Hepatocyte (in vitro differentiated cells): ENCODE measurements at regions not wholly inside any gene's neighbourhood (a gene's known extent, or its start where the extent isn't known, plus 50 kb on each side); places are given as distances from the start of the nearest gene placed in this dataset.

ENCODE experiments used
- DNase-seq: peaks from one replicate; pipeline ENCODE4 v3.0.0-alpha.2; 2016; ENCODE audit warnings: low spot score
- H2AFZ ChIP-seq: fragments of 200-600 bp; sonication (generic); 2 replicates; pipeline ENCODE4 v1.6.0; 2016; ENCODE audit warnings: antibody characterized with exemption, mild to moderate bottlenecking
- H3K27ac ChIP-seq: fragments of 200-600 bp; sonication (generic); 2 replicates; pipeline ENCODE4 v1.5.1; 2016; ENCODE audit warnings: mild to moderate bottlenecking
- H3K27me3 ChIP-seq: fragments of 200-600 bp; sonication (generic); 2 replicates; pipeline ENCODE4 v1.6.1; 2016
- H3K36me3 ChIP-seq: fragments of 200-600 bp; sonication (generic); replicated peaks from 2 replicates; pipeline ENCODE4 v1.5.1; 2016; ENCODE audit warnings: low read depth; ENCODE audit not compliant: insufficient read depth
- H3K4me1 ChIP-seq: fragments of 200-600 bp; sonication (generic); 2 replicates; pipeline ENCODE4 v1.5.1; 2016; ENCODE audit warnings: mild to moderate bottlenecking, moderate library complexity; ENCODE audit not compliant: insufficient read depth
- H3K4me2 ChIP-seq: fragments of 200-600 bp; sonication (generic); 2 replicates; pipeline ENCODE4 v1.6.0; 2016
- H3K4me3 ChIP-seq: fragments of 200-600 bp; sonication (generic); 2 replicates; pipeline ENCODE4 v1.5.1; 2016; ENCODE audit warnings: mild to moderate bottlenecking
- H3K79me2 ChIP-seq: fragments of 200-600 bp; sonication (generic); 2 replicates; pipeline ENCODE4 v1.6.0; 2017; ENCODE audit warnings: mild to moderate bottlenecking
- H3K9me2 ChIP-seq: fragments of 200-600 bp; sonication (generic); replicated peaks from 2 replicates; pipeline ENCODE4 v1.6.0; 2017; ENCODE audit warnings: mild to moderate bottlenecking; ENCODE audit not compliant: insufficient read depth
- H3K9me3 ChIP-seq: fragments of 200-600 bp; sonication (generic); 2 replicates; pipeline ENCODE4 v1.5.1; 2016; ENCODE audit warnings: low read depth, mild to moderate bottlenecking
- H4K20me1 ChIP-seq: fragments of 200-600 bp; sonication (generic); 2 replicates; pipeline ENCODE4 v1.6.0; 2016; ENCODE audit warnings: mild to moderate bottlenecking; ENCODE audit not compliant: insufficient read depth, poor library complexity, severe bottlenecking
- EZH2 ChIP-seq: fragments of 200-600 bp; sonication (generic); IDR thresholded peaks from 2 replicates; pipeline ENCODE4 v1.6.1; 2016; ENCODE audit warnings: antibody characterized with exemption, mild to moderate bottlenecking, borderline replicate concordance
- EZH2phosphoT487 ChIP-seq: fragments of 200-600 bp; sonication (generic); IDR thresholded peaks from one replicate; pipeline ENCODE4 v1.6.1; 2018; ENCODE audit warnings: antibody characterized with exemption, mild to moderate bottlenecking, low read depth, moderate library complexity; ENCODE audit not compliant: unreplicated experiment, severe bottlenecking
- WGBS: methylation state at CpG from one replicate; pipeline ENCODE4 v1.1.6; 2016; ENCODE audit warnings: low lambda C conversion rate; ENCODE audit errors: missing lambda C conversion rate; 5-methylcytosine and 5-hydroxymethylcytosine counted together
- TF ChIP-seq, protein P1 (sequence below): fragments of 200-600 bp; sonication (generic); IDR thresholded peaks from 2 replicates; pipeline ENCODE4 v1.5.1; 2016; ENCODE audit warnings: antibody characterized with exemption, mild to moderate bottlenecking; ENCODE audit not compliant: poor library complexity

DNA sequence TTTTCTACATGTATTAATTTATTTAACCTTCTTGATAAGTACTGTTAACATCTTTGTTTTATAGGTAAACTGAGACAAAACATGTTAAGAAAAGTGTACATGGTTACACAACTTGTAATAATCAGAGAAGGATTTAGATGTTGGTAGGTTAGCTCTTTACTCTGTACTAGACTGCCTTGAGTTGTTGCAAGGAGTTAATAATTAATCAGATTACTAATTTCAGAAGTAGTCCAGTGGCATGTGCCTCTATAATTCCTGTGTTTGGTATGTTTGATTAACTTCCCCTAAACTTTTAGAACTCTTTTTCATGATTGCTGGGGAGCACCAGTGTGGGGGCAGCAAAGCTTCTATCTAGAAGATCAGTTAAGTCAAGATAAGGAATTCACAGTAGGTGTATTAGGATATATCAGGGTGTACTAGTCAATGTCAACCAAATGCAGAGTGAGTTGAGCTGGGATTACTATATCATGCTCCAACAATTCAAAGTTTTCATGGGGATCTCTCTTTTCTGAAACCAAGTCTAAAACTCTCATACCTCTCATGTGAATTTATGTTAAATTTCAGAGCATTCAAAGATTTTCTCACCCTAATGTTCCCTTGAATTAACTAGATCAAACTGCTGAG, 129.7 kb upstream of the AHI1 start:
- Histone ChIP-seq H4K20me1 (no peaks in the 10 kb centered on the region), H3K79me2 (no peaks in the 10 kb centered on the region), H3K4me1 (no peaks in the 10 kb centered on the region), H3K36me3 (no peaks in the 10 kb centered on the region), H3K9me3 (no peaks in the 10 kb centered on the region), H3K27ac (no peak overlapping the region), H3K4me2 (no peak overlapping the region), H3K4me3 (no peak overlapping the region), H3K27me3 (no peaks in the 10 kb centered on the region), H3K9me2 (no peaks in the 10 kb centered on the region), H2AFZ (no peak overlapping the region)
- TF ChIP-seq EZH2 (no peak), EZH2phosphoT487 (no peak)
- TF ChIP-seq, protein P1, sequence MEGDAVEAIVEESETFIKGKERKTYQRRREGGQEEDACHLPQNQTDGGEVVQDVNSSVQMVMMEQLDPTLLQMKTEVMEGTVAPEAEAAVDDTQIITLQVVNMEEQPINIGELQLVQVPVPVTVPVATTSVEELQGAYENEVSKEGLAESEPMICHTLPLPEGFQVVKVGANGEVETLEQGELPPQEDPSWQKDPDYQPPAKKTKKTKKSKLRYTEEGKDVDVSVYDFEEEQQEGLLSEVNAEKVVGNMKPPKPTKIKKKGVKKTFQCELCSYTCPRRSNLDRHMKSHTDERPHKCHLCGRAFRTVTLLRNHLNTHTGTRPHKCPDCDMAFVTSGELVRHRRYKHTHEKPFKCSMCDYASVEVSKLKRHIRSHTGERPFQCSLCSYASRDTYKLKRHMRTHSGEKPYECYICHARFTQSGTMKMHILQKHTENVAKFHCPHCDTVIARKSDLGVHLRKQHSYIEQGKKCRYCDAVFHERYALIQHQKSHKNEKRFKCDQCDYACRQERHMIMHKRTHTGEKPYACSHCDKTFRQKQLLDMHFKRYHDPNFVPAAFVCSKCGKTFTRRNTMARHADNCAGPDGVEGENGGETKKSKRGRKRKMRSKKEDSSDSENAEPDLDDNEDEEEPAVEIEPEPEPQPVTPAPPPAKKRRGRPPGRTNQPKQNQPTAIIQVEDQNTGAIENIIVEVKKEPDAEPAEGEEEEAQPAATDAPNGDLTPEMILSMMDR: no peak
- no peak for DNase-seq

GRCh38 chr6:135630789-135631376, 133.3 kb upstream of the AHI1 start:
- Histone ChIP-seq H3K27ac (no peak overlapping the region), H3K27me3 (no peaks in the 10 kb centered on the region), H3K36me3 (no peaks in the 10 kb centered on the region), H3K9me3 (no peaks in the 10 kb centered on the region), H3K9me2 (no peaks in the 10 kb centered on the region), H2AFZ (no peak overlapping the region), H3K4me3 (no peak overlapping the region), H3K4me2 (no peak overlapping the region), H4K20me1 (no peaks in the 10 kb centered on the region), H3K4me1 (no peaks in the 10 kb centered on the region), H3K79me2 (no peaks in the 10 kb centered on the region)
- no peak for TF ChIP-seq EZH2
- DNase-seq: no peak
- WGBS: 89% methylated on average over 6 of the region's 6 CpGs

DNA sequence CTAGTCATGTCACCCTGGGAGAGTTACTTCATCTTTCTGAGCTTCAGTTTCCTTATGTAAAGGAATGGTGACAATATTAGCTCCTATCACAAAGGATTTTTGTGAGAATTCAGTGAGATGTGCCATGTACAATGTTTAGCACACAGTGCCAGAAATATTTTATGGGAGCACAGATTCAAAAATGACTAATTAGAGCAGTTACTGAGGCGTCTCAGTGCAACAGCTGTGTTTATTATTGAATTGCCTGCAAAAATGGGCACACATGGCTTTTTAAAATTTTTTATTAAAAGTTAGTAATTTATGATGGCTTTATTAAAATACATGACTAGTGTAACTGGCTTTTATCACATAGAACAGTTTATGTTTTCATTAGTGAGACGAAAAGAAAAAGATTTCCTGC, 134.3 kb upstream of the AHI1 start:
- Histone ChIP-seq H3K79me2 (no peaks in the 10 kb centered on the region), H3K9me3 (no peaks in the 10 kb centered on the region), H3K27ac (no peak overlapping the region), H4K20me1 (no peaks in the 10 kb centered on the region), H3K4me2 (no peak overlapping the region), H3K36me3 (no peaks in the 10 kb centered on the region), H3K4me3 (no peak overlapping the region), H3K9me2 (no peaks in the 10 kb centered on the region), H3K4me1 (no peaks in the 10 kb centered on the region), H2AFZ (no peak overlapping the region), H3K27me3 (no peaks in the 10 kb centered on the region)
- TF ChIP-seq EZH2 (no peak), EZH2phosphoT487 (no peak)
- TF ChIP-seq, protein P1: no peak
- DNase-seq: no peak
- WGBS: 83% methylated on average over 2 of the region's 2 CpGs

GRCh38 chr6:135633573-135633972, 136.0 kb upstream of the AHI1 start:
- H3K9me3 ChIP-seq: no peaks in the 10 kb centered on the region
- H3K36me3 ChIP-seq: no peaks in the 10 kb centered on the region
- no peak for DNase-seq
- no peaks in the 10 kb centered on the region for H3K9me2 ChIP-seq
- 69% methylated on average over 2 of the region's 2 CpGs for WGBS
- no peaks in the 10 kb centered on the region for H3K4me1 ChIP-seq
- TF ChIP-seq EZH2phosphoT487: no peak
- TF ChIP-seq, protein P1: no peak
- TF ChIP-seq EZH2: no peak
- H4K20me1 ChIP-seq: no peaks in the 10 kb centered on the region
- no peaks in the 10 kb centered on the region for H3K27me3 ChIP-seq
- H2AFZ ChIP-seq: no peak overlapping the region
- no peak overlapping the region for H3K4me2 ChIP-seq
- H3K27ac ChIP-seq: no peak overlapping the region
- H3K4me3 ChIP-seq: no peak overlapping the region
- no peaks in the 10 kb centered on the region for H3K79me2 ChIP-seq
